Ovary (tissue), 7 donors: ENCODE measurements at regions not wholly inside any gene's neighbourhood (a gene's known extent, or its start where the extent isn't known, plus 50 kb on each side); places are given as distances from the start of the nearest gene placed in this dataset.

ENCODE experiments used
- DNase-seq, 5 donors: peaks; one replicate each; pipeline ENCODE4 v3.0.0-alpha.2; 2019 to 2020
- H3K27ac ChIP-seq, 2 donors: fragments of 200-600 bp; one replicate each; pipeline versions ENCODE4 v1.5.1 to v1.8.0; 2019 to 2022
- H3K27me3 ChIP-seq: fragments of 200-600 bp; one replicate; pipeline ENCODE4 v1.8.0; 2022
- H3K36me3 ChIP-seq: fragments of 200-600 bp; sonication (generic); one replicate; pipeline ENCODE4 v1.5.1; 2019
- H3K4me1 ChIP-seq: one replicate; pipeline ENCODE4 v1.8.1; 2013; ENCODE audit warnings: mild to moderate bottlenecking, moderate library complexity; ENCODE audit not compliant: insufficient read depth
- H3K4me3 ChIP-seq: fragments of 200-600 bp; sonication (generic); one replicate; pipeline ENCODE4 v1.5.1; 2017
- H3K9me3 ChIP-seq, 2 donors: fragments of 200-600 bp in 1 of 2; sonication (generic) in 1 of 2; one replicate each; pipeline versions ENCODE4 v1.5.1 to v1.8.1; 2013 to 2019; ENCODE audit warnings: mild to moderate bottlenecking in 1 of 2, moderate library complexity in 1 of 2
- EP300 ChIP-seq: sonication (generic); formaldehyde crosslinking; IDR thresholded peaks from one replicate; pipeline ENCODE4 v1.6.1; 2017; ENCODE audit warnings: antibody characterized with exemption
- POLR2A ChIP-seq: fragments of 450-650 bp; IDR thresholded peaks from one replicate; pipeline ENCODE4 v1.6.1; 2017; ENCODE audit warnings: antibody characterized with exemption, mild to moderate bottlenecking, moderate library complexity
- WGBS, 3 donors: extraction: QIAGEN DNeasy Blood & Tissue Kit in 1 of 3; methylation state at CpG; one replicate each; pipeline versions ENCODE4 v1.1.5 to v1.1.7; 2013 to 2017; 5-methylcytosine and 5-hydroxymethylcytosine counted together
- intact Hi-C, 4 donors: fragments of 100-400 bp; cut with DNase I; formaldehyde crosslinking; loops; one replicate each; pipeline versions ENCODE4 v1.11.0 to v1.15.1; 2022 to 2023
- TF ChIP-seq, protein P1 (sequence below), 3 donors: fragments of 450-650 bp in 2 of 3; fragments of 200-600 bp in 1 of 3; IDR thresholded peaks; one replicate each; pipeline versions ENCODE4 v1.5.1 to v1.8.0; 2016 to 2022; ENCODE audit warnings: antibody characterized with exemption in 3 of 3, mild to moderate bottlenecking in 1 of 3
- donor health status: DM: no; HTN: no; CAD: no; lungs with moderate emphysema.
- donor health status: DM: no; HTN: no; CAD: no.
- donor health status: Bipolar disorder and iron deficiency.
- donor health status: DM: no; HTN: no; CAD: no.
- donor health status: DM: yes; HTN: yes; CAD: no.

DNA sequence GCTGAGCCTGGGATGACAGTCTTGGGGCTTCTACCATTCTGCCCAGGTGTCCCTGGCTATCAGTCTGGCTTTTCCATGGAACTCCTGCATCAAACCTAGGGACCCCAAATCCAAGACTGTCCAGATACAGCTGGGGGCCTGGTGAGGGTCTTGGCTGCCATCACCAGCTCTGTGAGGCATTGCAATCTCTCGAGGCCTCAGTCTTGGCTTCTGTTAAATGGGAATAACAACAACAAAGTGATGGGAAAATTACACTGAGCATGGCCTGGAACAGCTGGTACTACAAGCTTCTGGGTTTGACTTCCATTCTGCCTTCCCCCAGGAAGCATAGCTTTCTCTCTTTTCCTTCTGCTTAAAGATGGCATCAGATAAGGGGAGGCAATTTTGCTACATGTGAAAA lies 50.0 kb upstream of the LCTL start:
- H3K4me1 ChIP-seq = peaks cover 4% of the 10 kb centered on the region
- H3K27me3 ChIP-seq = no peaks in the 10 kb centered on the region
- no peaks in the 10 kb centered on the region for H3K36me3 ChIP-seq
- H3K4me3 ChIP-seq = no peak overlapping the region
- no peak overlapping the region for H3K27ac ChIP-seq
- no peak for DNase-seq
- TF ChIP-seq POLR2A = no peak
- TF ChIP-seq, protein P1, sequence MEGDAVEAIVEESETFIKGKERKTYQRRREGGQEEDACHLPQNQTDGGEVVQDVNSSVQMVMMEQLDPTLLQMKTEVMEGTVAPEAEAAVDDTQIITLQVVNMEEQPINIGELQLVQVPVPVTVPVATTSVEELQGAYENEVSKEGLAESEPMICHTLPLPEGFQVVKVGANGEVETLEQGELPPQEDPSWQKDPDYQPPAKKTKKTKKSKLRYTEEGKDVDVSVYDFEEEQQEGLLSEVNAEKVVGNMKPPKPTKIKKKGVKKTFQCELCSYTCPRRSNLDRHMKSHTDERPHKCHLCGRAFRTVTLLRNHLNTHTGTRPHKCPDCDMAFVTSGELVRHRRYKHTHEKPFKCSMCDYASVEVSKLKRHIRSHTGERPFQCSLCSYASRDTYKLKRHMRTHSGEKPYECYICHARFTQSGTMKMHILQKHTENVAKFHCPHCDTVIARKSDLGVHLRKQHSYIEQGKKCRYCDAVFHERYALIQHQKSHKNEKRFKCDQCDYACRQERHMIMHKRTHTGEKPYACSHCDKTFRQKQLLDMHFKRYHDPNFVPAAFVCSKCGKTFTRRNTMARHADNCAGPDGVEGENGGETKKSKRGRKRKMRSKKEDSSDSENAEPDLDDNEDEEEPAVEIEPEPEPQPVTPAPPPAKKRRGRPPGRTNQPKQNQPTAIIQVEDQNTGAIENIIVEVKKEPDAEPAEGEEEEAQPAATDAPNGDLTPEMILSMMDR (IDR thresholded peaks at IDR 0.05) = no peak
- no peak for TF ChIP-seq EP300
- WGBS, 3 donors = 79 to 89% (median 83%) methylated on average over 1 of the region's 1 CpG
- H3K9me3 ChIP-seq = no peaks in the 10 kb centered on the region
- intact Hi-C loops = loop anchor here in 3 of 4 donors (5.0 to 10.0 kb wide), 3 partner anchors 89 to 236 kb away; partner anchors contain the start of gene SMAD6 (in 1 of the 3)

DNA sequence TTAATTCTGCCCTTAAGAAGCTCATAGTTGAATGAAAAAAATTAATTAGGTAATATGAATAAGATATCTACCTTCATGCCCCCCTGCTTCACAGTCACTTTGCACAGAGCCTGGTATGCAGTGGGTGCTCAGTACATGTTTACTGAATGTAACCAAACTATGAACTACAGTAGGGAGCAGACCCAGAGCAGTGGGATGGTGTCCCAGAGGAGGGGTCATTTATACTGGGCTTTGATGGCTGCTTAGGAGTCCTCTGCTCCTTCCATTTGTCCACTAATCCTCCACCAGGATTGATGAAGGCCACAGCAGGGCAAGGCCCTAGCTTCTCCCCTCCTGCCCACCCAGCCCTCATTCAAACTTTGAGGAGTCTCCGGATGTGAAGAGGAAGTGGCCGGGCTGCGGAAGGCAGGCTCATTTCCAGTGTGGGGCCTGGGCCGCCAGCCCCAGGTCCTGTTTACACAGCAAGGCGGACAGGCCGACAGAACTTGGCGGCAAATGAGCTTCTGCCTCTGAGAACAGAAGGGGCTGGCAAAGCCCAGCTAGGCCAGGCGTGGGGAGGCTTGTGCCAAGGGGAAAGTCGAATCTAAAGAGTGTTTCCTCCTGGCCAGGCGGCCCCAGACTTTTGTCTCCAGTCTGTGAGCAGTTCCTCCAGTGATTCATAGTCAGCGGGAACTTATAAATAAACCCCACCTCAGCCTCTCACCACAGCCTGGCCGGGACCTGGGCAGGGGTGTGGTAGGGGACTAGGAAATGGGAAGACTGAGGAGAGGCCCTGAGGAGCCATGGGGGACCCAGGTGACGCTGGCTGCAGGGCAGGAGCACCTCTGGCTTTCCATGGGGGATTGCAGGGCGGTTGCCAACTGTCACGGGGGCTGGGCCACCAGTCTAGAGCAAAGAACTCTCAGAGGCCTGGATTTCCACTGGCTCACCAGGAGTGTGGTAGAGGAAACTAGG lies 51.6 kb upstream of the LCTL start:
- Histone ChIP-seq H3K9me3 (no peaks in the 10 kb centered on the region), H3K27me3 (no peaks in the 10 kb centered on the region), H3K4me3 (no peak overlapping the region), H3K36me3 (no peaks in the 10 kb centered on the region), H3K4me1 (peaks cover 11% of the 10 kb centered on the region), H3K27ac (peak overlapping the region; percentile 16 to 54)
- WGBS, 3 donors = 43 to 53% (median 47%) methylated on average over 15 of the region's 15 CpGs
- DNase-seq = peak; percentile 40 to 71 (median 55)
- TF ChIP-seq EP300 (no peak), POLR2A (no peak)
- TF ChIP-seq, protein P1 (IDR thresholded peaks at IDR 0.05) = no peak
- intact Hi-C loops = loop anchor here (2.0 to 10.0 kb wide), 4 partner anchors 87 to 235 kb away; partner anchors contain the start of gene SMAD6 (in 1 of the 4)

DNA sequence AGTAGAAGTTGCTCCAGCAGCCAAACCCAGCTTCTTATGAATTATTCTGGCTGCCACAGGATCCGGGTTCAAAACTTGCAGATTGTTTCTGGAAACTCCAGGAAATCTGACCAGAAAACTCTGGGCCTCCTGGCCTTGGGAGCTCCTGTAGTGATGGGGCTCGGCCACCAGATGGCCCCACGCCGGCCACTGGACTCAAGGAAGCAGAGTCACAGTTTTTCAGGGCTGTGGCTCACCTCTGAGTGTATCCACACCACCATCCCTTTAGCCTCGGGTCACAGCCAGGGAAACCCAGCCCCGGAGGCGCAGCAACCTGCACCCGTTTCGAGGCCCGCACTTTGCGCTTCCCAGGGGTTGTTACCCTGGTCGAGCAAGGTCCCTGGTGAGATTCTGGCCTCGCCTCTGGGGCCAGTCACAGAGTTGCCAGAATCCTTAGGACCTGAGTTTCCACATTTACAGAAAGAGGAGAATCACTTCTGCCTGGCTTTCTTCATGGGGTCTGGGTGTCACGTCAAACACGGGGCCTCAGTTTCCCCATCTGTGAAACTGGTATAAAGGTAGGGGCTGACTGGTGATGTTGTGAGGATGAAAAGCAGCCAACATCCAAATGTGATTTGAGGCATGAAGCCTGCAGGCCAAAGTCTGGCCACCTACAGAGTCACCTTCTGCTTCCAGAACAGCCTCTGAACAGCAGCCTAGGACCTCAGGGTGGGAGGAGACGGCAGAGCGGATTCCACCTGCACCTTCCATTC lies 53.5 kb upstream of the LCTL start:
- H3K4me1 ChIP-seq = peaks cover 11% of the 10 kb centered on the region
- intact Hi-C loops = loop anchor here (2.0 to 10.0 kb wide), 4 partner anchors 85 to 233 kb away; partner anchors contain the start of gene SMAD6 (in 1 of the 4)
- no peak overlapping the region for H3K4me3 ChIP-seq
- no peaks in the 10 kb centered on the region for H3K36me3 ChIP-seq
- TF ChIP-seq, protein P1 (IDR thresholded peaks at IDR 0.05) = peak; percentile 83 to 90 (median 85)
- TF ChIP-seq POLR2A = no peak
- no peaks in the 10 kb centered on the region for H3K27me3 ChIP-seq
- DNase-seq = peak; percentile 72 to 86 (median 83)
- 33 to 38% (median 35%) methylated on average over 17 of the region's 17 CpGs for WGBS, 3 donors
- H3K9me3 ChIP-seq = no peaks in the 10 kb centered on the region
- H3K27ac ChIP-seq = no peak overlapping the region

- Histone ChIP-seq H3K9me3 (no peaks in the 10 kb centered on the region), H3K27ac (no peak overlapping the region), H3K4me3 (no peak overlapping the region), H3K27me3 (no peaks in the 10 kb centered on the region), H3K4me1 (peaks cover 11% of the 10 kb centered on the region), H3K36me3 (no peaks in the 10 kb centered on the region)
- TF ChIP-seq POLR2A (no peak), EP300 (no peak)
- TF ChIP-seq, protein P1 (IDR thresholded peaks at IDR 0.05) = no peak
- no peak for DNase-seq
- intact Hi-C loops = loop anchor here (2.0 to 5.0 kb wide), 4 partner anchors 82 to 232 kb away; partner anchors contain the start of gene SMAD6 (in 2 of the 4)
- WGBS, 3 donors = 26 to 53% (median 28%) methylated on average over 3 of the region's 3 CpGs
Observed at GRCh38 chr15:66620341-66620740, 54.5 kb upstream of the LCTL start.
